WTC11 (cell line): ENCODE measurements at regions not wholly inside any gene's neighbourhood (a gene's known extent, or its start where the extent isn't known, plus 50 kb on each side); places are given as distances from the start of the nearest gene placed in this dataset.

Source experiments
- ATAC-seq: fragments of 200-7000 bp; cut with Tn5 transposase; 2 replicates; pipeline ENCODE4 v1.10.0; 2021; ENCODE audit warnings: mild to moderate bottlenecking, moderate library complexity
- CTCF ChIA-PET: fragments of 300-600 bp; sonication (Branson Sonifier 250); formaldehyde crosslinking; loops from one replicate; lab custom pipeline; 2021; ENCODE audit warnings: antibody characterized with exemption; lab: Charles Lee
- POLR2A ChIA-PET: fragments of 350-600 bp; sonication (Branson Sonifier 250); formaldehyde crosslinking; loops from one replicate; lab custom pipeline; 2021; ENCODE audit warnings: antibody characterized with exemption; lab: Charles Lee
- DNase-seq: peaks from one replicate; pipeline ENCODE4 v3.0.0; 2021; ENCODE audit warnings: low spot score
- H3K27ac Mint-ChIP-seq: 2 replicates; pipeline ENCODE4 v1.8.0; 2021; ENCODE audit warnings: mixed read lengths
- H3K27me3 Mint-ChIP-seq: 2 replicates; pipeline ENCODE4 v1.8.0; 2021; ENCODE audit warnings: low read depth, mild to moderate bottlenecking, moderate library complexity, mixed read lengths
- H3K36me3 Mint-ChIP-seq: 2 replicates; pipeline ENCODE4 v1.8.0; 2021; ENCODE audit warnings: mixed read lengths
- H3K4me1 Mint-ChIP-seq: 2 replicates; pipeline ENCODE4 v1.8.0; 2022; ENCODE audit warnings: mixed read lengths
- H3K4me3 Mint-ChIP-seq: 2 replicates; pipeline ENCODE4 v1.8.0; 2021; ENCODE audit warnings: mild to moderate bottlenecking, moderate library complexity, mixed read lengths
- H3K9me3 Mint-ChIP-seq: 2 replicates; pipeline ENCODE4 v1.8.0; 2021; ENCODE audit warnings: mixed read lengths
- CREB1 ChIP-seq: sonication (generic); formaldehyde crosslinking; IDR thresholded peaks from 2 replicates; pipeline ENCODE4 v1.8.0; 2023; ENCODE audit warnings: mild to moderate bottlenecking, missing genetic modification reagents
- CREM ChIP-seq: sonication (generic); formaldehyde crosslinking; IDR thresholded peaks from 2 replicates; pipeline ENCODE4 v1.8.1; 2022; ENCODE audit warnings: mild to moderate bottlenecking, missing genetic modification reagents, moderate library complexity
- ESRRA ChIP-seq: sonication (generic); formaldehyde crosslinking; IDR thresholded peaks from 2 replicates; pipeline ENCODE4 v1.8.1; 2022; ENCODE audit warnings: mild to moderate bottlenecking, missing genetic modification reagents, borderline replicate concordance
- GABPB1 ChIP-seq: sonication (generic); formaldehyde crosslinking; IDR thresholded peaks from 2 replicates; pipeline ENCODE4 v1.8.1; 2023; ENCODE audit warnings: mild to moderate bottlenecking, missing genetic modification reagents
- GRHL2 ChIP-seq: fragments of 250-450 bp; sonication (Bioruptor Pico); IDR thresholded peaks from 2 replicates; pipeline ENCODE4 v1.8.0; 2022; ENCODE audit warnings: mild to moderate bottlenecking, moderate library complexity; ENCODE audit not compliant: insufficient replicate concordance, severe bottlenecking
- JAZF1 ChIP-seq: fragments of 250-450 bp; sonication (Bioruptor Pico); IDR thresholded peaks from 2 replicates; pipeline ENCODE4 v1.9.0; 2021; ENCODE audit warnings: moderate library complexity, mild to moderate bottlenecking, inconsistent platforms
- JUN ChIP-seq: sonication (generic); formaldehyde crosslinking; IDR thresholded peaks from 2 replicates; pipeline ENCODE4 v1.8.0; 2023; ENCODE audit warnings: mild to moderate bottlenecking, missing genetic modification reagents
- MAX ChIP-seq: sonication (generic); formaldehyde crosslinking; IDR thresholded peaks from 2 replicates; pipeline ENCODE4 v1.8.0; 2022; ENCODE audit warnings: mild to moderate bottlenecking, missing genetic modification reagents
- MYBL2 ChIP-seq: sonication (generic); formaldehyde crosslinking; IDR thresholded peaks from 2 replicates; pipeline ENCODE4 v1.8.1; 2023; ENCODE audit warnings: mild to moderate bottlenecking, moderate library complexity, missing genetic modification reagents
- NR1H2 ChIP-seq: sonication (generic); formaldehyde crosslinking; IDR thresholded peaks from 2 replicates; pipeline ENCODE4 v1.9.0; 2021; ENCODE audit warnings: mild to moderate bottlenecking, moderate library complexity, missing genetic modification reagents
- RELA ChIP-seq: sonication (generic); formaldehyde crosslinking; IDR thresholded peaks from 2 replicates; pipeline ENCODE4 v1.8.1; 2022; ENCODE audit warnings: missing genetic modification reagents, mild to moderate bottlenecking, borderline replicate concordance
- SOX15 ChIP-seq: fragments of 250-450 bp; sonication (Bioruptor Pico); IDR thresholded peaks from 2 replicates; pipeline ENCODE4 v1.9.0; 2021; ENCODE audit warnings: mild to moderate bottlenecking
- USF1 ChIP-seq: sonication (generic); formaldehyde crosslinking; IDR thresholded peaks from 2 replicates; pipeline ENCODE4 v1.8.0; 2022; ENCODE audit warnings: mild to moderate bottlenecking, missing genetic modification reagents
- ZNF138 ChIP-seq: sonication (generic); formaldehyde crosslinking; conservative IDR thresholded peaks from 2 replicates; pipeline ENCODE4 v1.8.1; 2022; ENCODE audit warnings: mild to moderate bottlenecking, moderate library complexity, missing genetic modification reagents
- ZNF219 ChIP-seq: sonication (generic); formaldehyde crosslinking; IDR thresholded peaks from 2 replicates; pipeline ENCODE4 v1.8.0; 2023; ENCODE audit warnings: missing genetic modification reagents, mild to moderate bottlenecking, borderline replicate concordance
- ZNF512 ChIP-seq: sonication (generic); formaldehyde crosslinking; IDR thresholded peaks from 2 replicates; pipeline ENCODE4 v1.8.1; 2022; ENCODE audit warnings: missing genetic modification reagents, borderline replicate concordance
- ZNF671 ChIP-seq: fragments of 250-450 bp; sonication (Bioruptor Pico); IDR thresholded peaks from 2 replicates; pipeline ENCODE4 v1.8.0; 2021; ENCODE audit warnings: mild to moderate bottlenecking
- TF ChIP-seq, protein P1 (sequence below): sonication (generic); formaldehyde crosslinking; IDR thresholded peaks from 2 replicates; pipeline ENCODE4 v1.8.1; 2023; ENCODE audit warnings: mild to moderate bottlenecking, missing genetic modification reagents, moderate library complexity
- TF ChIP-seq, protein P2 (sequence below): sonication (generic); formaldehyde crosslinking; IDR thresholded peaks from 2 replicates; pipeline ENCODE4 v1.8.0; 2023; ENCODE audit warnings: missing genetic modification reagents, mild to moderate bottlenecking, borderline replicate concordance

DNA sequence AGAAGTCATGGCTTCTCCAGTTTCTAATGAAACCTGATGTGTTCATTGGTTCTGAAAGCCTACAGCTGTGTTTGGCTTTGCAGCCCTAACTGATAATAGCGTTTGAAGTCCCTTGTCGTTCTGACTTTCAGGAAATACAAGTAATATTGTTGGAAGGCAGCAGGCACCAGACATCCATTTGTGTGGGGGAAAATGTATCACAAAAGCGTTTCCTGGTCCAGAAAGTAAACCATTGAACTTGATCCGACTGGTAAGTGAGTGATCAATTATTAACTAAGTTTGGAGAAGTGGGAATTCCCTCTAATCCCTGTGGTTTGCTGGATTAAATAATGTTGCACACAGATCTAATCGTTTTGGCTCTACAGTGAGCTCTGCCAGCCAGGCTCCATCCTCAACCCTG is 77.3 kb upstream of the LTA4H start:
- DNase-seq, result no peak
- POLR2A ChIA-PET, result no interaction called here
- no peaks in the 10 kb centered on the region; the same call in 1 of the 2 replicates for H3K27me3 Mint-ChIP-seq
- H3K27ac Mint-ChIP-seq, result no peak overlapping the region
- peaks cover 9% of the 10 kb centered on the region for H3K4me1 Mint-ChIP-seq
- no peaks in the 10 kb centered on the region for H3K36me3 Mint-ChIP-seq
- H3K4me3 Mint-ChIP-seq, result no peak overlapping the region
- CTCF ChIA-PET, result no interaction called here
- TF ChIP-seq GABPB1 (CRISPR knock-in tag), result no peak
- no peak for TF ChIP-seq JUN
- TF ChIP-seq ZNF671 (CRISPR knock-in tag), result no peak
- TF ChIP-seq MAX (CRISPR knock-in tag), result no peak
- no peak for TF ChIP-seq CREM (CRISPR knock-in tag)
- H3K9me3 Mint-ChIP-seq, result peaks cover 8% of the 10 kb centered on the region; the same call in 1 of the 2 replicates
- no peak for ATAC-seq

- DNase-seq, result no peak
- no peak overlapping the region for H3K27ac Mint-ChIP-seq
- H3K27me3 Mint-ChIP-seq, result no peaks in the 10 kb centered on the region
- CTCF ChIA-PET, result interaction anchor here (0.9 to 1.9 kb wide), 3 partner anchors 13 to 98 kb away, joined by 3 to 5 read pairs (median 5); no protein-coding TSS in a partner anchor
- TF ChIP-seq NR1H2 (no peak), ZNF671 (CRISPR knock-in tag) (no peak), GRHL2 (CRISPR knock-in tag) (no peak), ZNF219 (CRISPR knock-in tag) (no peak), ZNF512 (CRISPR knock-in tag) (no peak), USF1 (no peak), ZNF138 (CRISPR knock-in tag) (no peak), CREB1 (CRISPR knock-in tag) (no peak), ESRRA (CRISPR knock-in tag) (no peak), MYBL2 (CRISPR knock-in tag) (no peak), RELA (CRISPR knock-in tag) (no peak), JAZF1 (CRISPR knock-in tag) (no peak), SOX15 (no peak), MAX (CRISPR knock-in tag) (no peak)
- TF ChIP-seq, protein P1, sequence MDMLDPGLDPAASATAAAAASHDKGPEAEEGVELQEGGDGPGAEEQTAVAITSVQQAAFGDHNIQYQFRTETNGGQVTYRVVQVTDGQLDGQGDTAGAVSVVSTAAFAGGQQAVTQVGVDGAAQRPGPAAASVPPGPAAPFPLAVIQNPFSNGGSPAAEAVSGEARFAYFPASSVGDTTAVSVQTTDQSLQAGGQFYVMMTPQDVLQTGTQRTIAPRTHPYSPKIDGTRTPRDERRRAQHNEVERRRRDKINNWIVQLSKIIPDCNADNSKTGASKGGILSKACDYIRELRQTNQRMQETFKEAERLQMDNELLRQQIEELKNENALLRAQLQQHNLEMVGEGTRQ (CRISPR knock-in tag), result no peak
- TF ChIP-seq, protein P2, sequence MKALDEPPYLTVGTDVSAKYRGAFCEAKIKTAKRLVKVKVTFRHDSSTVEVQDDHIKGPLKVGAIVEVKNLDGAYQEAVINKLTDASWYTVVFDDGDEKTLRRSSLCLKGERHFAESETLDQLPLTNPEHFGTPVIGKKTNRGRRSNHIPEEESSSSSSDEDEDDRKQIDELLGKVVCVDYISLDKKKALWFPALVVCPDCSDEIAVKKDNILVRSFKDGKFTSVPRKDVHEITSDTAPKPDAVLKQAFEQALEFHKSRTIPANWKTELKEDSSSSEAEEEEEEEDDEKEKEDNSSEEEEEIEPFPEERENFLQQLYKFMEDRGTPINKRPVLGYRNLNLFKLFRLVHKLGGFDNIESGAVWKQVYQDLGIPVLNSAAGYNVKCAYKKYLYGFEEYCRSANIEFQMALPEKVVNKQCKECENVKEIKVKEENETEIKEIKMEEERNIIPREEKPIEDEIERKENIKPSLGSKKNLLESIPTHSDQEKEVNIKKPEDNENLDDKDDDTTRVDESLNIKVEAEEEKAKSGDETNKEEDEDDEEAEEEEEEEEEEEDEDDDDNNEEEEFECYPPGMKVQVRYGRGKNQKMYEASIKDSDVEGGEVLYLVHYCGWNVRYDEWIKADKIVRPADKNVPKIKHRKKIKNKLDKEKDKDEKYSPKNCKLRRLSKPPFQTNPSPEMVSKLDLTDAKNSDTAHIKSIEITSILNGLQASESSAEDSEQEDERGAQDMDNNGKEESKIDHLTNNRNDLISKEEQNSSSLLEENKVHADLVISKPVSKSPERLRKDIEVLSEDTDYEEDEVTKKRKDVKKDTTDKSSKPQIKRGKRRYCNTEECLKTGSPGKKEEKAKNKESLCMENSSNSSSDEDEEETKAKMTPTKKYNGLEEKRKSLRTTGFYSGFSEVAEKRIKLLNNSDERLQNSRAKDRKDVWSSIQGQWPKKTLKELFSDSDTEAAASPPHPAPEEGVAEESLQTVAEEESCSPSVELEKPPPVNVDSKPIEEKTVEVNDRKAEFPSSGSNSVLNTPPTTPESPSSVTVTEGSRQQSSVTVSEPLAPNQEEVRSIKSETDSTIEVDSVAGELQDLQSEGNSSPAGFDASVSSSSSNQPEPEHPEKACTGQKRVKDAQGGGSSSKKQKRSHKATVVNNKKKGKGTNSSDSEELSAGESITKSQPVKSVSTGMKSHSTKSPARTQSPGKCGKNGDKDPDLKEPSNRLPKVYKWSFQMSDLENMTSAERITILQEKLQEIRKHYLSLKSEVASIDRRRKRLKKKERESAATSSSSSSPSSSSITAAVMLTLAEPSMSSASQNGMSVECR, result no peak
- POLR2A ChIA-PET, result no interaction called here
- H3K4me1 Mint-ChIP-seq, result peaks cover 18% of the 10 kb centered on the region
- H3K4me3 Mint-ChIP-seq, result no peak overlapping the region
- no peak for ATAC-seq
- no peaks in the 10 kb centered on the region for H3K36me3 Mint-ChIP-seq
- H3K9me3 Mint-ChIP-seq, result no peaks in the 10 kb centered on the region
Measured at GRCh38 chr12:96117460-96117859, 76.7 kb upstream of the ELK3 start.
